Right hindlimb (tissue), 1 donor: ENCODE measurements at regions not wholly inside any gene's neighbourhood (a gene's known extent, or its start where the extent isn't known, plus 50 kb on each side); places are given as distances from the start of the nearest gene placed in this dataset.
A peak's percentile ranks its signal among the peaks of the same experiment; 100 is the strongest.
"Not testable (repeated sequence)": the region's sequence is repeated elsewhere in the genome, so short reads cannot be mapped to it uniquely, and the experiment has no call there.

Source experiments
- DNase-seq: peaks from one replicate; pipeline ENCODE4 v3.0.0-alpha.2; 2018

GRCh38 chr15:25624504-25625177, 185.8 kb upstream of the UBE3A start:
- peak; percentile 44 for DNase-seq

GRCh38 chr15:25623708-25624107, 184.9 kb upstream of the UBE3A start:
- no peak for DNase-seq

GRCh38 chr15:25620466-25620865, 181.6 kb upstream of the UBE3A start:
- no peak for DNase-seq

GRCh38 chr15:25619761-25620160, 180.9 kb upstream of the UBE3A start:
- no peak for DNase-seq

- DNase-seq = no peak
Observed at GRCh38 chr15:25619076-25619475, 180.3 kb upstream of the UBE3A start.

- DNase-seq = no peak
Observed at GRCh38 chr15:25618161-25618560, 179.3 kb upstream of the UBE3A start.

- DNase-seq = no peak
Observed at GRCh38 chr15:25616471-25616870, 177.6 kb upstream of the UBE3A start.

- no peak for DNase-seq
Observed at GRCh38 chr15:25613134-25613533, 174.3 kb upstream of the UBE3A start.

- peak; percentile 85 for DNase-seq
Observed at GRCh38 chr15:25611603-25612002, 172.8 kb upstream of the UBE3A start.

- DNase-seq = peak; percentile 36
Observed at GRCh38 chr15:25609371-25609770, 170.5 kb upstream of the UBE3A start.

- DNase-seq = no peak
Observed at GRCh38 chr15:25608926-25609325, 170.1 kb upstream of the UBE3A start.

GRCh38 chr15:25605151-25605550, 166.3 kb upstream of the UBE3A start:
- no peak for DNase-seq

GRCh38 chr15:25600751-25601150, 161.9 kb upstream of the UBE3A start:
- DNase-seq = no peak

GRCh38 chr15:25597571-25597970, 158.7 kb upstream of the UBE3A start:
- DNase-seq = no peak

GRCh38 chr15:25596644-25597562, 158.1 kb upstream of the UBE3A start:
- peak; percentile 35 for DNase-seq

GRCh38 chr15:25587616-25588340, 149.0 kb upstream of the UBE3A start:
- no peak for DNase-seq

- DNase-seq = no peak
Observed at GRCh38 chr15:25582886-25583285, 144.1 kb upstream of the UBE3A start.

GRCh38 chr15:25579127-25579526, 140.3 kb upstream of the UBE3A start:
- no peak for DNase-seq

- DNase-seq = peak; percentile 28
Observed at GRCh38 chr15:25572191-25572590, 133.4 kb upstream of the UBE3A start.

- DNase-seq = peak; percentile 66
Observed at GRCh38 chr15:25568751-25569150, 129.9 kb upstream of the UBE3A start.

- not testable (repeated sequence) for DNase-seq
Observed at GRCh38 chr15:25566545-25566944, 127.7 kb upstream of the UBE3A start.

GRCh38 chr15:25565470-25566264, 126.8 kb upstream of the UBE3A start:
- no peak for DNase-seq

GRCh38 chr15:25563596-25563995, 124.8 kb upstream of the UBE3A start:
- no peak for DNase-seq
